NAMALWA (cell line): ENCODE measurements at regions not wholly inside any gene's neighbourhood (a gene's known extent, or its start where the extent isn't known, plus 50 kb on each side); places are given as distances from the start of the nearest gene placed in this dataset.

Source experiments
- DNase-seq: peaks from one replicate; pipeline ENCODE4 v3.0.0-alpha.2; 2015; ENCODE audit warnings: low spot score

DNA sequence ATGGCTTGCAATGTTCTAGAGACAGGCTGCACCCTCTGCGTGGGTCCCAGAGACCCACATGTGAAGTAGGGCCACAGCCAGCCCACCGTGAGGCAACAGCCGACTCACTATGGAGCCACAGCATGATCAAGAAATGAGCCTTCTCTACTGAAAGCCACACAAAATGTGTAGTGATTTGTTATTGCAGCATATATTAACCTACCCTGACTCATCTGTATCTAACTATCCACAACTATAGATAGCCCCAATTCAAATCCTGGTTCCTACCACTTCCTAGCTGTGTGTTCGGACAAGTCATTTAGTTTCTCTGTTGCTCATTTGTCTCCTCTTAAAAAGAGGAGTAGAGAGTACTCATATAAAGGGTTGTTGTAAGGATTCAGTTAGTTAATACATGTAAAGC, 1152.3 kb downstream of the BCL11B start:
- no peak for DNase-seq

DNA sequence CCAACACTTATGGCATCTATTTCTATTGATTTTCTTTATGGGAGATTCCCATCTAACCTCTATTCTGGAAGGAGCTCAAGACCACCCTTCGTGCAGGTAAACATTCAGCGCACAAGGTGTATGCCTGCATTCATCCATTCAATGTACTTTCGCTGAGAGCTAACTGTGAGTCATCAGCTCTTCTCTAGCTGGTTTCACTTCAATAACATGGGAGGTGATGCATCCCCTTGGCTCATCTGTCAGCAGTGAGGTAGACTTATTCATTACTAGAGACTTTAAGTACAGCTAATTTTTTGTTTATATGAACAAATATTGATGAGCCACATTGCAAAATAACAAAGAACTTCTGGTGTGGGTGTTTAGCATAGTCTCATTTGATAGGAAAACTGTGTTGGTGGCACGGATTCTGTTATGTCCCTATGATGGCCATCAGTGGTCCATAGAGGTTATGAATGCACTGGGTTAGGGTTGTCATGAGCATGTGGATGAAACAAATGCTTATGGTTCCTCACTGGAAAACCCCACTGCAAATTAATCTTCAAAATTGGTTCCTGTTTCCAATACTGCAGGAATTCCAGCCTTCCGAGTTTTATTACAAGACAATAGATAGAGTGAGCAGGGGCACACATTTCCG, 1151.0 kb downstream of the BCL11B start:
- no peak for DNase-seq

DNA sequence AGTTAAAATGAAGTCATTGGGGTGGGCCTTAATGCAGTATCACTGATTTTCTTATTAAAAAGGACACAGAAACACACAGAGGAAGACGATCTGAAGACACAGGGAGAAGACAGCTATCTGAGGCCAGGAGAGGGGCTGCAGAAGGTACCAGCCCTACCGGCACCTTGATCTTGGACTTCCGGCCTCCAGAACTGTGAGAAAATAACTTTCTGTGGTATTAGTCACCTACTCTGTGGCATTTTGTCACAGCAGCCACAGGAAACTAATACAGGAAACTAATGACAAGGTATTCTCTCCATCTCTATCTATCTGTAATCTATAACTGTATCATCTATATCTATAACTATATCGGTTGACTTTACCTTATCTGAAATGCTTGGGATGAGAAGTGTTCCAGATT, 1149.5 kb downstream of the BCL11B start:
- DNase-seq, result no peak

- DNase-seq, result no peak
These were observed 1141.3 kb downstream of the BCL11B start for GRCh38 chr14:98130691-98131090.

DNA sequence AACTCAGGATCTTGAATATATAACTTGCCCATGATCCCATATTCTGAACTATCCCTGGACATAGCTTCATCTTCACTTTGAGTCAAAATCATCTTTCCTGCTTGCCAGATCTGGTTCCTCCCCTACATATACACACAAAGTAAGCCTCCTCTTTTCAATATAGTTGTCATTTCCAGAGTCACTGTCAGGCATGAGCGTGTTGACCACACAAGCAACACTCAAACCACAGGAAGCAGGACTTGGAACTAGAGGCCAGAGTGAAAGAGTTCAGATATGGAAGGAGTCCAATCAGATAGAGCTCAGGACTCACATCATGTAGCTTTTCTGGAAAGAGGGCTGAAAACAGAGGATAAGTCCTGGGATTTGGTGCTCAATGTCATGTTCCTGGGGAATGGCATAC, 1140.6 kb downstream of the BCL11B start:
- no peak for DNase-seq

GRCh38 chr14:98133806-98134205, 1138.2 kb downstream of the BCL11B start:
- DNase-seq, result no peak

DNA sequence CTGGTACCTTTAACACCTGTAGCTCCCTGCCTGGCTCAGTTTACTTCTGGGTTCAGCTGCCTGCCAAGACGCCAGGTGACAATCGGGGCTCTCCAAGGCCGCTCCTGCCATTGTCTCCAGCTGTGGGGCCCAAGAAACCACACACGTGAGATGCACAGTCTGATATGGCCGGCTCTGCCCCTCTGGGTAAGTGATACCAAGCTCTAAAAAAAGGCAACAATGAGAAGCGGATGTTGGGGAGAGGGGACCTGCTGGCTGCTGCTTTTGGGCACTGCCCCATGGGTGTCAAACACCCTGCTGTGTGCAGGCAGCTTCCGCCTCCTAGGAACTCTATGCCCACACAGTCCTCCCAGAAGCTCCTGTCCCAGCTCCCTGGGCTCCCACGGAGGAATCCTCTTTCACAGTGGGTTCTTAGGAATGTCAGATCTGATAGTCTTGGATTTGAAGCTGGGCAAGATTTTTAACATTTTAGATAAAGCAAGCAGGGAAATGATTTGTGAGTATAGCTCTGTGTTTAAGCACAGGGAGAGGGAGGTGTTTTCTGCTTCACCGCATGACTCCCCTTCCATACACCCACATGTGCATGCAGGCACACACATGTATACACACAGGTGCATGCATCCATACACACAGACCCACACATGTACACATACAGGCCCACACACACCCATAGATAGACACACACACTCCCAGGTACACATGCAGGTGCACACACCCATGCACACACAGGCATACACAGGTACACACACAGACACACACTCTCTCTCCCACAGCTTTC, 1135.8 kb downstream of the BCL11B start:
- DNase-seq, result no peak

GRCh38 chr14:98137131-98138025, 1134.6 kb downstream of the BCL11B start:
- no peak for DNase-seq

DNA sequence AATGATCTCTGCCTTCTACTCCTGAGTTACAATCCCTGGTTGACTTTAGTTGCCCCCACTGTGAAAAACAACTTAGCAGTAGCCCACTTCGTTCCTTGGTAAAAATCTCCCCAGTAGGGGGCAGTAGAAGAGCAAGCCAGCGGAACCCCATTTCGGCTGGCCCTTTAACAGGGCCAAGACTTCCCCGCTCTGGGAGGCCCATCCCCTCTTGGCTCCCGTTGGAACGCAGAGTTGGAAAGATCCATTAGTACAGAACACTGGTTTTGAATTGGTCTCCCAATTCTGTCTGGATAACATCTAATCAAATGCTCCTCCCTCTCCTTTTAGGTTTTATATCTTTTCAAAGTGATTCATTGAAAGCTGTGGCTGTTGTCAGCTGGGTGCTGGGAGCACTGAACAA, 1133.3 kb downstream of the BCL11B start:
- peak; percentile 31 for DNase-seq

GRCh38 chr14:98140862-98141530, 1131.0 kb downstream of the BCL11B start:
- DNase-seq, result no peak

- DNase-seq, result no peak
These were observed 1128.4 kb downstream of the BCL11B start for GRCh38 chr14:98143566-98143965.

GRCh38 chr14:98144964-98145363, 1127.0 kb downstream of the BCL11B start:
- no peak for DNase-seq

GRCh38 chr14:98146416-98146815, 1125.6 kb downstream of the BCL11B start:
- DNase-seq, result no peak

GRCh38 chr14:98154254-98154653, 1117.7 kb downstream of the BCL11B start:
- DNase-seq, result no peak

DNA sequence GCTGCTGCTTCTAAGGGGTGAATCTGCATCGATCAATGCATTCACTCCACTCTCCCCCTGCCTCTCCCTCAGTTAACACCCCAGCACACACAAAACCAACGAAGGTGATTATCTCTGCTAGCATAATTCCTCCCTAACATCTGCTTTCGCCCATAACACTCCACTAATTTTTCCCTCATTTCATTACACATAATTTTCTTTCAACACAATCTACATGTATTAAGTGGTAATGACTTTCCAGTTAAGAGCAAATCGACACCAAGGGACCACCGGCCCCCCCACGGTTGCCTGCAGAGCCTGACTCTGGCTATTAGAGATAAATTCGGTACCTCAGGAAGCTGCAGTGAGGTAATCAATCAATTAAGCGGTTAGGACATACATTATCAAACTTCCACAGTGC, 1115.6 kb downstream of the BCL11B start:
- no peak for DNase-seq

DNA sequence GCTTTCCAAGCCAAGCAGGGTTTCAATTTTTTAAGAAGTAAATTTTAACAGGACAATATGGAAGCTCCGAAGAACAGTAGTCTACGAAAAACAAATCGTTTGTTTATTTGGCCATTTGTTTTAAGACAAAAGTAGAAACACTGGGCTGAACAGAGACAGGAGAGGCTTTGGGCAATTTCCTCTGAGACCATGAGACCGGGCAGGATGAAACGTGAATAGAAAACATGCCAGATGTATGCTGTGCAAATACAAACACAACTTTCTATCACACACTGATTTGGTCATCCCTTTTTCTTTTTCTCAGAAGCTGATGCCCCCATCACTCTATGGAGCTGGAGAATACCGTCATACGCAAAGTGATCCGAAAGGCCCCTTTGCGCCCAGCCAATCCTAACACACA, 1111.1 kb downstream of the BCL11B start:
- no peak for DNase-seq

DNA sequence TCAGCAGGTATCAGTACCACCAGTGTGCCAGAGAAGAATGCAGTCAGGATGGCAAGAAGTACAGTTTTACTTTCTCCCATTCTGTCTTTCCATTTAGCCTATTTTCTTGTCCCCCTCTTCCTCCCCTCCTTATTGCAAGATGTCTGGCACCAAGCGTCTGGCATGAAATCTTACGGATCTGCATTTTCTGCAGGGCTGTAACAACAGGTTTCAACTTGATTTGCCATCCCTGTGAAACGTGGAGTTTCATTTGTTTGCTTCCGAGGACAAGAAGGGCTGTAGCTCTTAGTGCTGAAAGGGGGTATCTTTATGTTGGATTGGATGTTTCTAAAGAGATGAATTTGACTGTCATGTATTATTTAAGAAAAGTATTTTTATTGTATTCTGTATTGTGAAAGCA, 1110.6 kb downstream of the BCL11B start:
- no peak for DNase-seq

- DNase-seq, result no peak
These were observed 1108.9 kb downstream of the BCL11B start for GRCh38 chr14:98162856-98163805.

- no peak for DNase-seq
These were observed 1108.1 kb downstream of the BCL11B start for GRCh38 chr14:98163873-98164272.

GRCh38 chr14:98165976-98166375, 1106.0 kb downstream of the BCL11B start:
- DNase-seq, result no peak

- DNase-seq, result no peak
These were observed 1104.7 kb downstream of the BCL11B start for GRCh38 chr14:98167275-98167674.
